Neural cell (in vitro differentiated cells): ENCODE measurements at regions not wholly inside any gene's neighbourhood (a gene's known extent, or its start where the extent isn't known, plus 50 kb on each side); places are given as distances from the start of the nearest gene placed in this dataset.

ENCODE experiments used
- H2AFZ ChIP-seq: fragments of 200-600, 300-800 bp; sonication (generic), shearing (Covaris generic); 2 replicates; pipeline ENCODE4 v1.6.0; 2014; ENCODE audit warnings: low read depth, mild to moderate bottlenecking, antibody characterized with exemption, low read length, moderate library complexity
- H3F3A ChIP-seq: fragments of 200-600 bp; shearing (Covaris generic); 2 replicates; pipeline ENCODE4 v1.6.1; 2016; ENCODE audit warnings: mild to moderate bottlenecking, moderate library complexity, mixed read lengths, antibody characterized with exemption, low read length; ENCODE audit not compliant: insufficient read depth, poor library complexity, severe bottlenecking
- H3K27ac ChIP-seq: fragments of 200-600, 300-800 bp; sonication (generic), shearing (Covaris generic); 2 replicates; pipeline ENCODE4 v1.5.1; 2014; ENCODE audit warnings: mild to moderate bottlenecking, low read length, moderate library complexity
- H3K27me3 ChIP-seq: fragments of 300-800, 200-600 bp; sonication (generic), shearing (Covaris generic); 2 replicates; pipeline ENCODE4 v1.6.0; 2014; ENCODE audit warnings: mild to moderate bottlenecking, low read depth, low read length, moderate library complexity; ENCODE audit not compliant: insufficient read depth
- H3K36me3 ChIP-seq: fragments of 300-800, 200-600 bp; sonication (generic), shearing (Covaris generic); 2 replicates; pipeline ENCODE4 v1.5.1; 2014; ENCODE audit warnings: mild to moderate bottlenecking, antibody characterized with exemption, low read length, moderate library complexity; ENCODE audit not compliant: insufficient read depth
- H3K4me2 ChIP-seq: fragments of 300-800, 200-600 bp; sonication (generic), shearing (Covaris generic); 2 replicates; pipeline ENCODE4 v1.6.0; 2014; ENCODE audit warnings: mild to moderate bottlenecking, low read length
- H3K4me3 ChIP-seq: fragments of 300-800, 200-600 bp; sonication (generic), shearing (Covaris generic); 2 replicates; pipeline ENCODE4 v1.5.1; 2014; ENCODE audit warnings: mild to moderate bottlenecking, low read length, moderate library complexity
- H3K79me2 ChIP-seq: fragments of 200-600 bp; shearing (Covaris generic); replicated peaks from 2 replicates; pipeline ENCODE4 v1.6.0; 2014; ENCODE audit warnings: mild to moderate bottlenecking, low read length, moderate library complexity; ENCODE audit not compliant: insufficient read depth
- H3K9ac ChIP-seq: fragments of 300-800, 200-600 bp; sonication (generic), shearing (Covaris generic); 2 replicates; pipeline ENCODE4 v1.6.1; 2016; ENCODE audit warnings: mild to moderate bottlenecking, low read length, mixed read lengths
- H3K9me2 ChIP-seq: fragments of 200-600 bp; shearing (Covaris generic); 2 replicates; pipeline ENCODE4 v1.6.1; 2016; ENCODE audit warnings: mild to moderate bottlenecking, low read length, mixed read lengths; ENCODE audit not compliant: insufficient read depth
- H3K9me3 ChIP-seq: fragments of 200-600, 300-800 bp; sonication (generic), shearing (Covaris generic); 2 replicates; pipeline ENCODE4 v1.6.1; 2016; ENCODE audit warnings: mild to moderate bottlenecking, mixed run types, low read length, moderate library complexity, mixed read lengths
- H4K20me1 ChIP-seq: fragments of 200-600 bp; shearing (Covaris generic); 2 replicates; pipeline ENCODE4 v1.6.1; 2016; ENCODE audit warnings: mild to moderate bottlenecking, mixed run types; ENCODE audit not compliant: insufficient read depth
- CTCF ChIP-seq: fragments of 450-650 bp; IDR thresholded peaks from 2 replicates; pipeline ENCODE4 v1.5.1; 2014; ENCODE audit warnings: antibody characterized with exemption, mild to moderate bottlenecking, moderate library complexity; ENCODE audit not compliant: poor library complexity, severe bottlenecking
- EP300 ChIP-seq: fragments of 450-650 bp; conservative IDR thresholded peaks from 2 replicates; pipeline ENCODE4 v1.6.1; 2014; ENCODE audit warnings: antibody characterized with exemption, mild to moderate bottlenecking, moderate library complexity; ENCODE audit not compliant: poor library complexity, severe bottlenecking
- EZH2 ChIP-seq: fragments of 200-600, 300-800 bp; shearing (Covaris generic), sonication (generic); IDR thresholded peaks from 2 replicates; pipeline ENCODE4 v1.6.1; 2014; ENCODE audit warnings: antibody characterized with exemption, low read length, borderline replicate concordance, mild to moderate bottlenecking; ENCODE audit not compliant: insufficient read depth, poor library complexity, severe bottlenecking
- MXI1 ChIP-seq: fragments of 450-650 bp; conservative IDR thresholded peaks from 2 replicates; pipeline ENCODE4 v1.6.1; 2014; ENCODE audit warnings: antibody characterized with exemption, mild to moderate bottlenecking; ENCODE audit not compliant: poor library complexity, severe bottlenecking
- POLR2AphosphoS5 ChIP-seq: IDR thresholded peaks from 2 replicates; pipeline ENCODE4 v1.6.1; 2012
- RAD21 ChIP-seq: fragments of 450-650 bp; conservative IDR thresholded peaks from 2 replicates; pipeline ENCODE4 v1.6.1; 2014; ENCODE audit warnings: antibody characterized with exemption, mild to moderate bottlenecking, moderate library complexity
- REST ChIP-seq: IDR thresholded peaks from 2 replicates; pipeline ENCODE4 v1.6.1; 2012; ENCODE audit warnings: borderline replicate concordance
- SMC3 ChIP-seq: fragments of 450-650 bp; conservative IDR thresholded peaks from 2 replicates; pipeline ENCODE4 v1.6.1; 2014; ENCODE audit warnings: antibody characterized with exemption, mild to moderate bottlenecking, moderate library complexity; ENCODE audit not compliant: poor library complexity
- TAF1 ChIP-seq: IDR thresholded peaks from 2 replicates; pipeline ENCODE4 v1.6.1; 2012; ENCODE audit warnings: low read depth

GRCh38 chr6:135638108-135638507 is 140.6 kb upstream of the AHI1 start:
- Histone ChIP-seq H3K27ac (no peak overlapping the region), H3K79me2 (no peaks in the 10 kb centered on the region), H3K36me3 (no peaks in the 10 kb centered on the region), H3K9ac (no peak overlapping the region), H3K9me2 (no peaks in the 10 kb centered on the region), H3K27me3 (no peaks in the 10 kb centered on the region), H3F3A (no peaks in the 10 kb centered on the region), H3K4me3 (no peak overlapping the region), H2AFZ (no peak overlapping the region), H3K9me3 (no peaks in the 10 kb centered on the region), H4K20me1 (no peaks in the 10 kb centered on the region), H3K4me2 (no peak overlapping the region)
- TF ChIP-seq EZH2 (no peak), EP300 (no peak), CTCF (no peak), RAD21 (no peak), TAF1 (no peak), REST (no peak), SMC3 (no peak), POLR2AphosphoS5 (no peak)

GRCh38 chr6:135640048-135640447 is 142.5 kb upstream of the AHI1 start:
- no peaks in the 10 kb centered on the region for H4K20me1 ChIP-seq
- no peak overlapping the region for H3K9ac ChIP-seq
- H3K9me2 ChIP-seq = no peaks in the 10 kb centered on the region
- H3K27ac ChIP-seq = no peak overlapping the region
- H3F3A ChIP-seq = no peaks in the 10 kb centered on the region
- no peak overlapping the region for H3K4me2 ChIP-seq
- no peaks in the 10 kb centered on the region for H3K27me3 ChIP-seq
- H3K4me3 ChIP-seq = no peak overlapping the region
- H3K79me2 ChIP-seq = no peaks in the 10 kb centered on the region
- TF ChIP-seq MXI1 (no peak), RAD21 (no peak), REST (no peak)
- no peaks in the 10 kb centered on the region for H3K9me3 ChIP-seq
- no peak overlapping the region for H2AFZ ChIP-seq
- no peaks in the 10 kb centered on the region for H3K36me3 ChIP-seq
